Spleen (tissue), 11 donors: ENCODE measurements at regions not wholly inside any gene's neighbourhood (a gene's known extent, or its start where the extent isn't known, plus 50 kb on each side); places are given as distances from the start of the nearest gene placed in this dataset.

ENCODE experiments used
- DNase-seq: peaks from one replicate; pipeline ENCODE4 v3.0.0-alpha.2; 2020
- H3K27ac ChIP-seq, 8 donors: fragments of 200-600 bp; sonication (generic) in 7 of 8; 1 replicate in 4 of 8; 2 replicates in 4 of 8; pipeline versions ENCODE4 v1.5.0 to v1.8.0; 2016 to 2021; ENCODE audit warnings: inconsistent platforms in 4 of 8, mild to moderate bottlenecking in 4 of 8, moderate library complexity in 1 of 8
- H3K27me3 ChIP-seq, 7 donors: fragments of 200-600 bp; sonication (generic) in 6 of 7; replicated peaks in 1 of 7; 1 replicate in 4 of 7; 2 replicates in 3 of 7; pipeline versions ENCODE4 v1.5.0 to v1.8.0; 2016 to 2021; ENCODE audit warnings: inconsistent platforms in 3 of 7, mild to moderate bottlenecking in 1 of 7
- H3K36me3 ChIP-seq, 6 donors: fragments of 200-600 bp; sonication (generic) in 5 of 6; 1 replicate in 4 of 6; 2 replicates in 2 of 6; pipeline versions ENCODE4 v1.5.0 to v1.8.0; 2016 to 2021; ENCODE audit warnings: inconsistent platforms in 2 of 6
- H3K4me1 ChIP-seq, 6 donors: fragments of 200-600 bp; sonication (generic) in 5 of 6; 1 replicate in 3 of 6; 2 replicates in 3 of 6; pipeline versions ENCODE4 v1.5.0 to v1.8.0; 2016 to 2021; ENCODE audit warnings: inconsistent platforms in 3 of 6
- H3K4me3 ChIP-seq, 8 donors: fragments of 200-600 bp; sonication (generic) in 7 of 8; 1 replicate in 4 of 8; 2 replicates in 4 of 8; pipeline versions ENCODE4 v1.5.0 to v1.8.0; 2016 to 2021; ENCODE audit warnings: inconsistent platforms in 4 of 8, mild to moderate bottlenecking in 4 of 8, moderate library complexity in 2 of 8
- H3K9me3 ChIP-seq, 8 donors: fragments of 200-600 bp; sonication (generic) in 7 of 8; 1 replicate in 4 of 8; 2 replicates in 4 of 8; pipeline versions ENCODE4 v1.5.0 to v1.8.0; 2016 to 2021; ENCODE audit warnings: inconsistent platforms in 4 of 8
- POLR2A ChIP-seq, 3 donors: fragments of 450-650 bp; IDR thresholded peaks; one replicate each; pipeline ENCODE4 v1.5.1; 2017; ENCODE audit warnings: antibody characterized with exemption in 3 of 3, mild to moderate bottlenecking in 1 of 3
- POLR2AphosphoS5 ChIP-seq, 3 donors: sonication (generic); formaldehyde crosslinking; IDR thresholded peaks; one replicate each; pipeline ENCODE4 v1.5.1; 2017; ENCODE audit warnings: antibody characterized with exemption in 3 of 3
- WGBS, 5 donors: extraction: QIAGEN DNeasy Blood & Tissue Kit in 3 of 5; methylation state at CpG; one replicate each; pipeline versions ENCODE4 v1.1.5 to v1.1.7; 2013 to 2018; 5-methylcytosine and 5-hydroxymethylcytosine counted together
- intact Hi-C: fragments of 100-400 bp; cut with DNase I; formaldehyde crosslinking; loops from one replicate; pipeline ENCODE4 v1.15.0; 2023; ENCODE audit warnings: low total_unique reads
- TF ChIP-seq, protein P1 (sequence below), 11 experiments: fragments of 200-600 bp in 7 of 11; fragments of 450-650 bp in 4 of 11; sonication (generic) in 4 of 11; IDR thresholded peaks in 8 of 11; conservative IDR thresholded peaks in 3 of 11; 1 replicate in 7 of 11; 2 replicates in 4 of 11; pipeline versions ENCODE4 v1.4.0 to v1.8.0; 2016 to 2021; ENCODE audit warnings: antibody characterized with exemption in 11 of 11, inconsistent platforms in 4 of 11, mild to moderate bottlenecking in 1 of 11
- donor health status: healthy with polysubstance abuse.
- donor health status: DM: no; HTN: no; CAD: no; lungs with moderate emphysema.
- donor health status: DM: no; HTN: no; CAD: no.
- donor health status: Bipolar disorder and iron deficiency.
- donor health status: healthy.
- donor health status: DM: no; HTN: no; CAD: no.
- donor health status: DM: yes; HTN: yes; CAD: no.

DNA sequence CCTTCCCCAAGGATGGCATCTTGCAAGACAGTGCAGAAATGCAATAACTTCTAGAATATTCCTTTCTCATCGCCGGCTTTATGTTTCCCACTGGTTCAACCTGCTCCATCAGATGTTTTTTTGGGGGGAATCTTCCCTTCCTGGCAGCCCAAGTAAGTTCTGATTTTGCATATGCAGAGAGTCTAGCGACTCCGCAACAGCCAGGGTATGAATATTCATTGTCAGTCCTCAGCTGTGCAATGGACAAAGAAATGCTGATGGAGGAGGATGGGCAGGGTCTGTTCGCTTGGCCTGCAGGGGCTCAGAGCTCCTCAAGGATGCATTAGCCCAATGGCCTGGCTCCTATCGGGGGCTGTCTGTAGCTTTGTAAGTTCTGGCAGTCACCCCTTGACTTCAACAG is 358.8 kb upstream of the CCL2 start:
- H3K9me3 ChIP-seq = no peaks in the 10 kb centered on the region
- WGBS, 5 donors = 54 to 67% (median 61%) methylated on average over 5 to 6 of the region's 6 CpGs

GRCh38 chr17:33901085-33901484 is 354.0 kb upstream of the CCL2 start:
- Histone ChIP-seq H3K27ac (no peak overlapping the region), H3K36me3 (no peaks in the 10 kb centered on the region), H3K4me3 (no peak overlapping the region), H3K9me3 (no peaks in the 10 kb centered on the region), H3K4me1 (no peaks in the 10 kb centered on the region), H3K27me3 (peaks cover 0 to 37% (median 0%) of the 10 kb centered on the region in 7 donors)
- TF ChIP-seq, protein P1, sequence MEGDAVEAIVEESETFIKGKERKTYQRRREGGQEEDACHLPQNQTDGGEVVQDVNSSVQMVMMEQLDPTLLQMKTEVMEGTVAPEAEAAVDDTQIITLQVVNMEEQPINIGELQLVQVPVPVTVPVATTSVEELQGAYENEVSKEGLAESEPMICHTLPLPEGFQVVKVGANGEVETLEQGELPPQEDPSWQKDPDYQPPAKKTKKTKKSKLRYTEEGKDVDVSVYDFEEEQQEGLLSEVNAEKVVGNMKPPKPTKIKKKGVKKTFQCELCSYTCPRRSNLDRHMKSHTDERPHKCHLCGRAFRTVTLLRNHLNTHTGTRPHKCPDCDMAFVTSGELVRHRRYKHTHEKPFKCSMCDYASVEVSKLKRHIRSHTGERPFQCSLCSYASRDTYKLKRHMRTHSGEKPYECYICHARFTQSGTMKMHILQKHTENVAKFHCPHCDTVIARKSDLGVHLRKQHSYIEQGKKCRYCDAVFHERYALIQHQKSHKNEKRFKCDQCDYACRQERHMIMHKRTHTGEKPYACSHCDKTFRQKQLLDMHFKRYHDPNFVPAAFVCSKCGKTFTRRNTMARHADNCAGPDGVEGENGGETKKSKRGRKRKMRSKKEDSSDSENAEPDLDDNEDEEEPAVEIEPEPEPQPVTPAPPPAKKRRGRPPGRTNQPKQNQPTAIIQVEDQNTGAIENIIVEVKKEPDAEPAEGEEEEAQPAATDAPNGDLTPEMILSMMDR (IDR thresholded peaks at IDR 0.05 in 8 of 11, conservative IDR thresholded peaks at IDR 0.05 in 3 of 11) = no peak
- TF ChIP-seq POLR2A (IDR thresholded peaks at IDR 0.05) (no peak), POLR2AphosphoS5 (IDR thresholded peaks at IDR 0.05) (no peak)
- intact Hi-C loops = no loop called here
- DNase-seq = no peak
- 68 to 87% (median 72%) methylated on average over 2 of the region's 2 CpGs for WGBS, 5 donors

More for the DNA sequence above, 358.8 kb upstream of the CCL2 start:
- TF ChIP-seq POLR2AphosphoS5 (IDR thresholded peaks at IDR 0.05) = no peak
- TF ChIP-seq POLR2A (IDR thresholded peaks at IDR 0.05) = no peak
- TF ChIP-seq, protein P1 (IDR thresholded peaks at IDR 0.05 in 8 of 11, conservative IDR thresholded peaks at IDR 0.05 in 3 of 11) = no peak
- H3K4me3 ChIP-seq = no peak overlapping the region
- H3K36me3 ChIP-seq = no peaks in the 10 kb centered on the region
- H3K27me3 ChIP-seq = peaks cover 0 to 52% (median 0%) of the 10 kb centered on the region in 7 donors
- intact Hi-C loops = no loop called here
- H3K27ac ChIP-seq = no peak overlapping the region
- H3K4me1 ChIP-seq = no peaks in the 10 kb centered on the region
- DNase-seq = no peak

- DNase-seq = no peak
- TF ChIP-seq POLR2A (IDR thresholded peaks at IDR 0.05) (no peak), POLR2AphosphoS5 (IDR thresholded peaks at IDR 0.05) (no peak)
- TF ChIP-seq, protein P1 (IDR thresholded peaks at IDR 0.05 in 8 of 11, conservative IDR thresholded peaks at IDR 0.05 in 3 of 11) = no peak
Measured at GRCh38 chr17:33902901-33903449, 352.1 kb upstream of the CCL2 start.

GRCh38 chr17:33904476-33904875 is 350.6 kb upstream of the CCL2 start:
- H3K9me3 ChIP-seq = no peaks in the 10 kb centered on the region
- 76 to 89% (median 86%) methylated on average over 4 of the region's 4 CpGs for WGBS, 5 donors
- no peaks in the 10 kb centered on the region for H3K4me1 ChIP-seq

More at GRCh38 chr17:33902901-33903449, 352.1 kb upstream of the CCL2 start:
- no peaks in the 10 kb centered on the region for H3K36me3 ChIP-seq
- intact Hi-C loops = no loop called here
- peaks cover 0 to 20% (median 0%) of the 10 kb centered on the region in 7 donors for H3K27me3 ChIP-seq
- 61 to 79% (median 71%) methylated on average over 1 of the region's 1 CpG for WGBS, 5 donors
- no peak overlapping the region for H3K4me3 ChIP-seq
- H3K9me3 ChIP-seq = no peaks in the 10 kb centered on the region
- H3K27ac ChIP-seq = no peak overlapping the region
- H3K4me1 ChIP-seq = no peaks in the 10 kb centered on the region

More at GRCh38 chr17:33904476-33904875, 350.6 kb upstream of the CCL2 start:
- Histone ChIP-seq H3K27ac (no peak overlapping the region), H3K4me3 (no peak overlapping the region), H3K36me3 (no peaks in the 10 kb centered on the region), H3K27me3 (peaks cover 0 to 10% (median 0%) of the 10 kb centered on the region in 7 donors)
- DNase-seq = no peak
- no peak for TF ChIP-seq POLR2AphosphoS5 (IDR thresholded peaks at IDR 0.05)
- TF ChIP-seq, protein P1 (IDR thresholded peaks at IDR 0.05 in 8 of 11, conservative IDR thresholded peaks at IDR 0.05 in 3 of 11) = no peak
- no peak for TF ChIP-seq POLR2A (IDR thresholded peaks at IDR 0.05)
- intact Hi-C loops = no loop called here
